Type B pancreatic cell (in vitro differentiated cells): ENCODE measurements at regions not wholly inside any gene's neighbourhood (a gene's known extent, or its start where the extent isn't known, plus 50 kb on each side); places are given as distances from the start of the nearest gene placed in this dataset.

Source experiments
- DNase-seq: peaks from one replicate; pipeline ENCODE4 v3.0.0; 2021; ENCODE audit warnings: mixed read lengths; ENCODE audit not compliant: unreplicated experiment; ENCODE audit errors: extremely low spot score
- H3K27ac Mint-ChIP-seq: 2 replicates; pipeline ENCODE4 v1.8.0; 2021; ENCODE audit warnings: mild to moderate bottlenecking, mixed read lengths
- H3K27me3 Mint-ChIP-seq: 2 replicates; pipeline ENCODE4 v1.8.0; 2021; ENCODE audit warnings: mixed read lengths
- H3K36me3 Mint-ChIP-seq: 2 replicates; pipeline ENCODE4 v1.8.0; 2021; ENCODE audit warnings: mixed read lengths
- H3K4me1 Mint-ChIP-seq: one replicate; pipeline ENCODE4 v1.8.0; 2021; ENCODE audit warnings: mixed read lengths; ENCODE audit not compliant: unreplicated experiment
- H3K4me3 Mint-ChIP-seq: 2 replicates; pipeline ENCODE4 v1.8.0; 2021; ENCODE audit warnings: mild to moderate bottlenecking, mixed read lengths
- H3K9me3 Mint-ChIP-seq: 2 replicates; pipeline ENCODE4 v1.8.0; 2021; ENCODE audit warnings: mixed read lengths
- CTCF ChIP-seq: fragments of 200-600 bp; sonication (generic); conservative IDR thresholded peaks from 2 replicates; pipeline ENCODE4 v1.5.0; 2021; ENCODE audit warnings: antibody characterized with exemption, mild to moderate bottlenecking

GRCh38 chr6:99780556-99780885 lies 173.9 kb downstream of the PRDM13 start:
- Mint-ChIP-seq H3K27ac (no peak overlapping the region), H3K9me3 (no peaks in the 10 kb centered on the region), H3K4me1 (no peaks in the 10 kb centered on the region), H3K36me3 (no peaks in the 10 kb centered on the region), H3K27me3 (peaks cover 37% of the 10 kb centered on the region), H3K4me3 (no peak overlapping the region)
- no peak for DNase-seq
- TF ChIP-seq CTCF, result no peak

GRCh38 chr6:99789767-99790166 lies 183.1 kb downstream of the PRDM13 start:
- no peak for DNase-seq
- Mint-ChIP-seq H3K4me1 (no peaks in the 10 kb centered on the region), H3K4me3 (no peak overlapping the region), H3K36me3 (no peaks in the 10 kb centered on the region), H3K27me3 (peaks cover 36% of the 10 kb centered on the region), H3K27ac (no peak overlapping the region), H3K9me3 (no peaks in the 10 kb centered on the region)
- no peak for TF ChIP-seq CTCF

GRCh38 chr6:99790679-99791078 lies 184.0 kb downstream of the PRDM13 start:
- Mint-ChIP-seq H3K27ac (no peak overlapping the region), H3K4me1 (no peaks in the 10 kb centered on the region), H3K36me3 (no peaks in the 10 kb centered on the region), H3K9me3 (no peaks in the 10 kb centered on the region), H3K27me3 (peaks cover 41% of the 10 kb centered on the region), H3K4me3 (no peak overlapping the region)
- peak; percentile 64 for TF ChIP-seq CTCF
- DNase-seq, result no peak

- no peak for DNase-seq
- no peaks in the 10 kb centered on the region for H3K36me3 Mint-ChIP-seq
- no peak overlapping the region for H3K4me3 Mint-ChIP-seq
- no peaks in the 10 kb centered on the region for H3K4me1 Mint-ChIP-seq
- TF ChIP-seq CTCF, result no peak
- no peak overlapping the region for H3K27ac Mint-ChIP-seq
- no peaks in the 10 kb centered on the region for H3K9me3 Mint-ChIP-seq
- peaks cover 10% of the 10 kb centered on the region for H3K27me3 Mint-ChIP-seq
These were observed 192.2 kb downstream of the MCHR2 start for GRCh38 chr6:99801805-99802204.

- H3K4me1 Mint-ChIP-seq, result no peaks in the 10 kb centered on the region
- H3K4me3 Mint-ChIP-seq, result no peak overlapping the region
- DNase-seq, result no peak
- H3K27ac Mint-ChIP-seq, result no peak overlapping the region
- H3K27me3 Mint-ChIP-seq, result peaks cover 14% of the 10 kb centered on the region
- no peaks in the 10 kb centered on the region for H3K36me3 Mint-ChIP-seq
- H3K9me3 Mint-ChIP-seq, result no peaks in the 10 kb centered on the region
- TF ChIP-seq CTCF, result no peak
These were observed 191.5 kb downstream of the MCHR2 start for GRCh38 chr6:99802396-99803031.

- TF ChIP-seq CTCF, result no peak
- H3K27me3 Mint-ChIP-seq, result peaks cover 41% of the 10 kb centered on the region
These were observed 185.0 kb downstream of the MCHR2 start for GRCh38 chr6:99808992-99809391.

More at GRCh38 chr6:99808992-99809391, 185.0 kb downstream of the MCHR2 start:
- Mint-ChIP-seq H3K4me1 (no peaks in the 10 kb centered on the region), H3K4me3 (no peak overlapping the region), H3K36me3 (no peaks in the 10 kb centered on the region), H3K9me3 (peaks cover 4% of the 10 kb centered on the region), H3K27ac (no peak overlapping the region)
- no peak for DNase-seq
